K562 (cell line): ENCODE measurements at regions not wholly inside any gene's neighbourhood (a gene's known extent, or its start where the extent isn't known, plus 50 kb on each side); places are given as distances from the start of the nearest gene placed in this dataset.

Experiments used
- ATAC-seq: fragments of 200-7000 bp; cut with Tn5 transposase; 3 replicates; pipeline ENCODE4 v1.9.1; 2020; ENCODE audit warnings: moderate library complexity
- BruUV-seq: library from RNA; stranded (reverse); fragments of 400-500 nt; replicated peaks from 2 replicates; lab custom pipeline; 2021; lab: Mats Ljungman, UMichigan
- CTCF ChIA-PET: fragments of 300-600 bp; formaldehyde crosslinking; extraction: SDS; loops from one replicate; lab custom pipeline; 2021; ENCODE audit warnings: low intra/inter-chr PET ratio; lab: Yijun Ruan, JAX
- POLR2A ChIA-PET: fragments of 300-600, 350-650 bp; sonication (Branson Sonifier 250); formaldehyde crosslinking; extraction: SDS; loops from one replicate; lab custom pipeline; 2021; ENCODE audit warnings: antibody characterized with exemption, inconsistent platforms; lab: Yijun Ruan, JAX
- DNase-seq, 4 experiments: peaks; one replicate each; pipeline versions ENCODE4 v3.0.0 to v3.0.0-alpha.2; 2011 to 2018; ENCODE audit warnings: low spot score in 3 of 4, mixed read lengths in 3 of 4; ENCODE audit errors: extremely low read depth in 1 of 4
- FAIRE-seq: peaks from 2 replicates; lab custom pipeline; 2011; peaks lifted over from hg19 to GRCh38; lab: Jason Lieb, UNC
- H2AFZ ChIP-seq: 2 replicates; pipeline ENCODE4 v1.6.0; 2011; ENCODE audit warnings: low read depth, low read length, control low read depth, inconsistent platforms
- H3K27ac ChIP-seq: fragments of 200-600 bp; 3 replicates; pipeline ENCODE4 v1.8.0; 2011; ENCODE audit warnings: low read depth, mild to moderate bottlenecking, control low read depth, inconsistent platforms, low read length, moderate library complexity, mixed read lengths; ENCODE audit errors: extremely low read depth
- H3K27me3 ChIP-seq, 2 experiments: fragments of 300-600 bp in 1 of 2; 2 replicates in 1 of 2; 3 replicates in 1 of 2; pipeline versions ENCODE4 v1.6.0 to v1.8.0; 2011; ENCODE audit warnings: inconsistent platforms in 2 of 2, low read length in 2 of 2, mild to moderate bottlenecking in 1 of 2, mixed read lengths in 1 of 2, moderate library complexity in 1 of 2; ENCODE audit not compliant: control insufficient read depth in 2 of 2, insufficient read depth in 2 of 2
- H3K36me3 ChIP-seq: fragments of 300-600 bp; 3 replicates; pipeline ENCODE4 v1.8.0; 2011; ENCODE audit warnings: mild to moderate bottlenecking, low read length, inconsistent platforms; ENCODE audit not compliant: control insufficient read depth, insufficient read depth
- H3K4me1 ChIP-seq, 2 experiments: fragments of 200-600 bp in 1 of 2; replicated peaks in 1 of 2; 2 replicates in 1 of 2; 3 replicates in 1 of 2; pipeline versions ENCODE4 v1.5.1 to v1.8.0; 2011; ENCODE audit warnings: inconsistent platforms in 2 of 2, low read length in 2 of 2, mild to moderate bottlenecking in 1 of 2, mixed read lengths in 1 of 2, moderate library complexity in 1 of 2; ENCODE audit not compliant: control insufficient read depth in 2 of 2, insufficient read depth in 2 of 2
- H3K4me2 ChIP-seq: 2 replicates; pipeline ENCODE4 v1.6.1; 2011; ENCODE audit warnings: low read length, control low read depth, inconsistent platforms, mixed read lengths; ENCODE audit not compliant: insufficient read depth
- H3K4me3 ChIP-seq: fragments of 200-600 bp; sonication (generic), shearing (Covaris generic); 2 replicates; pipeline ENCODE4 v1.5.1; 2016; ENCODE audit warnings: control low read depth, inconsistent platforms
- H3K79me2 ChIP-seq: fragments of 200-600 bp; 3 replicates; pipeline ENCODE4 v1.8.0; 2011; ENCODE audit warnings: low read length, inconsistent platforms; ENCODE audit not compliant: control insufficient read depth, insufficient read depth
- H3K9ac ChIP-seq, 2 experiments: 2 replicates each; pipeline versions ENCODE4 v1.6.0 to v1.6.1; 2011; ENCODE audit warnings: low read depth in 2 of 2, low read length in 2 of 2, control low read depth in 1 of 2, inconsistent platforms in 1 of 2, mild to moderate bottlenecking in 1 of 2, mixed read lengths in 1 of 2; ENCODE audit not compliant: insufficient read depth in 1 of 2
- H3K9me1 ChIP-seq: one replicate; pipeline ENCODE4 v1.6.0; 2011; ENCODE audit warnings: inconsistent platforms, mild to moderate bottlenecking, low read length, moderate library complexity; ENCODE audit not compliant: control insufficient read depth, insufficient read depth
- H3K9me3 ChIP-seq: replicated peaks from 2 replicates; pipeline ENCODE4 v1.5.1; 2011; ENCODE audit warnings: low read depth, low read length, inconsistent platforms; ENCODE audit not compliant: control insufficient read depth, insufficient read depth
- H4K20me1 ChIP-seq: replicated peaks from 2 replicates; pipeline ENCODE4 v1.6.1; 2011; ENCODE audit warnings: low read length, inconsistent platforms, mixed read lengths; ENCODE audit not compliant: control insufficient read depth, insufficient read depth
- CREBBP ChIP-seq: IDR thresholded peaks from one replicate; pipeline ENCODE4 v1.6.1; 2012; ENCODE audit warnings: low read depth, mild to moderate bottlenecking, control low read depth, inconsistent platforms, low read length
- DDX20 ChIP-seq: fragments of 450-650 bp; IDR thresholded peaks from 2 replicates; pipeline ENCODE4 v1.6.1; 2016; ENCODE audit warnings: missing genetic modification characterization, low read depth, mild to moderate bottlenecking, missing compliant biosample characterization, moderate library complexity
- ETS1 ChIP-seq: conservative IDR thresholded peaks from 2 replicates; pipeline ENCODE4 v1.6.1; 2011; ENCODE audit warnings: low read depth, mild to moderate bottlenecking, low read length; ENCODE audit not compliant: control insufficient read depth
- FOXK1 ChIP-seq: sonication (generic); formaldehyde crosslinking; IDR thresholded peaks from 2 replicates; pipeline ENCODE4 v1.8.0; 2022; ENCODE audit warnings: missing genetic modification reagents, mild to moderate bottlenecking, borderline replicate concordance
- HMGXB4 ChIP-seq: sonication (generic); formaldehyde crosslinking; IDR thresholded peaks from 2 replicates; pipeline ENCODE4 v1.8.1; 2023; ENCODE audit warnings: mild to moderate bottlenecking, missing genetic modification reagents
- KLF6 ChIP-seq: fragments of 250-450 bp; sonication (Bioruptor Pico); IDR thresholded peaks from 2 replicates; pipeline ENCODE4 v1.4.0; 2020; ENCODE audit warnings: mild to moderate bottlenecking, moderate library complexity, borderline replicate concordance
- L3MBTL2 ChIP-seq: fragments of 450-650 bp; IDR thresholded peaks from 2 replicates; pipeline ENCODE4 v1.6.1; 2016; ENCODE audit warnings: mild to moderate bottlenecking, moderate library complexity
- RB1 ChIP-seq: fragments of 450-650 bp; IDR thresholded peaks from 2 replicates; pipeline ENCODE4 v1.6.1; 2017; ENCODE audit warnings: low read depth, mild to moderate bottlenecking
- SUPT5H ChIP-seq: fragments of 450-650 bp; IDR thresholded peaks from 2 replicates; pipeline ENCODE4 v1.6.1; 2016
- TAF7 ChIP-seq: fragments of 450-650 bp; IDR thresholded peaks from 2 replicates; pipeline ENCODE4 v1.6.1; 2016; ENCODE audit warnings: missing genetic modification characterization, missing compliant biosample characterization
- THRA ChIP-seq: fragments of 450-650 bp; IDR thresholded peaks from 2 replicates; pipeline ENCODE4 v1.6.1; 2017; ENCODE audit warnings: mild to moderate bottlenecking, moderate library complexity
- U2AF1 ChIP-seq: fragments of 200-400 bp; formaldehyde crosslinking; optimal IDR thresholded peaks from 2 replicates; pipeline ENCODE3; 2017; ENCODE audit warnings: mild to moderate bottlenecking, low read depth, low read length, moderate library complexity
- ZNF175 ChIP-seq: fragments of 200-800 bp; sonication (Bioruptor generic); IDR thresholded peaks from 2 replicates; pipeline ENCODE4 v1.6.1; 2016; ENCODE audit warnings: low read depth, mild to moderate bottlenecking, missing genetic modification characterization, missing compliant biosample characterization
- ZNF445 ChIP-seq: fragments of 250-450 bp; sonication (Bioruptor Pico); IDR thresholded peaks from 2 replicates; pipeline ENCODE4 v1.4.0; 2020; ENCODE audit warnings: low read depth, mild to moderate bottlenecking, moderate library complexity
- ZNF589 ChIP-seq: fragments of 200-800 bp; sonication (Bioruptor generic); IDR thresholded peaks from 2 replicates; pipeline ENCODE4 v1.6.1; 2016; ENCODE audit warnings: low read depth, missing genetic modification characterization, missing compliant biosample characterization
- ZNF79 ChIP-seq: fragments of 250-450 bp; sonication (Bioruptor Pico); IDR thresholded peaks from 2 replicates; pipeline ENCODE4 v1.4.0; 2020; ENCODE audit warnings: low read depth, mild to moderate bottlenecking, moderate library complexity
- whole genome bisulfite sequencing: fragments of 100-300 bp; shearing (Covaris generic); methylation state at CpG from one replicate; pipeline ENCODE4 v1.1.6; 2016; ENCODE audit warnings: low coverage, mixed read lengths; ENCODE audit not compliant: insufficient coverage; ENCODE audit errors: missing lambda C conversion rate; 5-methylcytosine and 5-hydroxymethylcytosine counted together
- in situ Hi-C: fragments of 300-500 bp; cut with MboI; formaldehyde crosslinking; loops from 4 replicates; pipeline ENCODE4 v1.15.0; 2018; ENCODE audit warnings: inconsistent platforms, mixed read lengths
- intact Hi-C: fragments of 100-400 bp; cut with micrococcal nuclease; formaldehyde crosslinking; loops from 2 replicates; pipeline ENCODE4 v1.14.2; 2022

GRCh38 chr19:13699786-13700185 lies 64.5 kb upstream of the MRI1 start:
- WGBS = 0% methylated on average over 4 of the region's 4 CpGs
- Histone ChIP-seq H4K20me1 (no peaks in the 10 kb centered on the region), H3K36me3 (no peaks in the 10 kb centered on the region), H3K9ac (no peak overlapping the region), H2AFZ (no peak overlapping the region), H3K9me1 (no peaks in the 10 kb centered on the region), H3K27me3 (peaks cover 12 to 35% of the 10 kb centered on the region in 2 experiments; a peak in 4 of 5 replicates), H3K4me2 (no peak overlapping the region), H3K27ac (no peak overlapping the region), H3K9me3 (peaks cover 3% of the 10 kb centered on the region; the same call in 1 of the 2 replicates), H3K4me3 (no peak overlapping the region), H3K79me2 (no peaks in the 10 kb centered on the region), H3K4me1 (no peaks in the 10 kb centered on the region)
- FAIRE-seq (no peak), ATAC-seq (no peak), DNase-seq (no peak)
- POLR2A ChIA-PET = no interaction called here
- no TSS peak for BruUV-seq
- in situ Hi-C loops = no loop called here
- CTCF ChIA-PET = no interaction called here
- intact Hi-C loops = no loop called here
- TF ChIP-seq THRA (no peak), KLF6 (CRISPR knock-in tag) (no peak), U2AF1 (no peak), CREBBP (no peak), SUPT5H (no peak), ETS1 (no peak), ZNF445 (CRISPR knock-in tag) (no peak), RB1 (no peak), ZNF79 (no peak), ZNF589 (CRISPR knock-in tag) (no peak), DDX20 (no peak), HMGXB4 (CRISPR knock-in tag) (no peak), FOXK1 (no peak), TAF7 (tag) (no peak), ZNF175 (CRISPR knock-in tag) (no peak), L3MBTL2 (no peak)
